HG02884 (cell line): ENCODE measurements at regions not wholly inside any gene's neighbourhood (a gene's known extent, or its start where the extent isn't known, plus 50 kb on each side); places are given as distances from the start of the nearest gene placed in this dataset.

Source experiments
- ATAC-seq: cut with Tn5 transposase; IDR thresholded peaks from one replicate; pipeline ENCODE4 v1.9.1; 2021; ENCODE audit warnings: mild to moderate bottlenecking, moderate library complexity; ENCODE audit not compliant: unreplicated experiment

DNA sequence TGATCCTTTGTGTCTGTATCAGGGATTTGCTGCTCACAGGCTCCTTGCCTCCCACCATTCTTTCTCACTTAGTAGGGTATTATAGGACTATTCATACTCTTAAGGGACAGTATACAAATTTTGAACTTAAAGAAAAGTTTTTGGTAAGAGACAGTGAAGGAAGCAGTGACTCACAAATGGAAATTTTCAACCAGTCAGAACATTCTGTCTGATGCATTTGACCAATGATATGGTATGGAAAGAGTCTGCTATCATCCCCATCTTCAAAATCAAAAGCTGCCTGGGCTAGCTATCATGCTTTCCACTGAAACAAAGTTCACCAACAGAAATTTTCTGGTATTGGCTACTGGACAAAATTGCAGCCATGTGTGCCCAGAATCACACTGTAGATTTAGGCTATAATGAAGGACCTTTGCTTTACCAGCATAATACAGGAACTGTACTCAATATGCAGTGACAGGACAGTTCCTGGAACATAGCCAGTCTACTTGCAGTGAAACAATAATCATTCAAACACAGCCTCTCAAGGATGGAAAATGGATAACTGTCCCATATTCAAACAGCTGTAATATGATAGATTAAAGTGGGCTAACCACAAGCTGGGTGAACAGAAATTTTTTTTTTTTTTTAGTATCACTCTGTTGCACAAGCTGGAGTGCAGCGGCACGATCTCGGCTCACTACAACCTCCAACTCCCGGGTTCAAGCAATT lies 109.0 kb upstream of the ACSL4 start:
- no peak for ATAC-seq

GRCh38 chrX:109842611-109843010 lies 109.6 kb upstream of the ACSL4 start:
- no peak for ATAC-seq

- peak; percentile 64 for ATAC-seq
Observed at GRCh38 chrX:109843963-109844751, 111.1 kb upstream of the ACSL4 start.

DNA sequence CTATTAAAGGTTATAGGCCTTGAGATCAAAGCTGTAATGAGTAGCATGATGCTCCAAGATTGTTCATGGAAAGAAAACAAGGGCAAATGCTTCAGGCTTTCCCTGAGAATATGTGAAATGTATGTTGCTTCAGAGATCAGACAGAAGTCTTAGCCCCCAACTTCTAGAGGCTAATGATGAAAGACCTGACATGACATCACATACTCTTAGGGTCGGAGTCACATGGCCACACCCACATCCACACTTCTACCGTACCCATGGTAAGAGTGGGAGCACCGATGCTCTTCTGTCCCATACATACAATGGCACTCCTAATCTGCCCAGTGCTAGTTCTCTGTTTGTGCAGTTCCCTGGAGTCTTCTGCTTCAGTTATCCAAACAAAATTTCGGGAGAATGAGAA lies 111.9 kb upstream of the ACSL4 start:
- no peak for ATAC-seq

- no peak for ATAC-seq
Observed at GRCh38 chrX:109845996-109846395, 112.9 kb upstream of the ACSL4 start.

DNA sequence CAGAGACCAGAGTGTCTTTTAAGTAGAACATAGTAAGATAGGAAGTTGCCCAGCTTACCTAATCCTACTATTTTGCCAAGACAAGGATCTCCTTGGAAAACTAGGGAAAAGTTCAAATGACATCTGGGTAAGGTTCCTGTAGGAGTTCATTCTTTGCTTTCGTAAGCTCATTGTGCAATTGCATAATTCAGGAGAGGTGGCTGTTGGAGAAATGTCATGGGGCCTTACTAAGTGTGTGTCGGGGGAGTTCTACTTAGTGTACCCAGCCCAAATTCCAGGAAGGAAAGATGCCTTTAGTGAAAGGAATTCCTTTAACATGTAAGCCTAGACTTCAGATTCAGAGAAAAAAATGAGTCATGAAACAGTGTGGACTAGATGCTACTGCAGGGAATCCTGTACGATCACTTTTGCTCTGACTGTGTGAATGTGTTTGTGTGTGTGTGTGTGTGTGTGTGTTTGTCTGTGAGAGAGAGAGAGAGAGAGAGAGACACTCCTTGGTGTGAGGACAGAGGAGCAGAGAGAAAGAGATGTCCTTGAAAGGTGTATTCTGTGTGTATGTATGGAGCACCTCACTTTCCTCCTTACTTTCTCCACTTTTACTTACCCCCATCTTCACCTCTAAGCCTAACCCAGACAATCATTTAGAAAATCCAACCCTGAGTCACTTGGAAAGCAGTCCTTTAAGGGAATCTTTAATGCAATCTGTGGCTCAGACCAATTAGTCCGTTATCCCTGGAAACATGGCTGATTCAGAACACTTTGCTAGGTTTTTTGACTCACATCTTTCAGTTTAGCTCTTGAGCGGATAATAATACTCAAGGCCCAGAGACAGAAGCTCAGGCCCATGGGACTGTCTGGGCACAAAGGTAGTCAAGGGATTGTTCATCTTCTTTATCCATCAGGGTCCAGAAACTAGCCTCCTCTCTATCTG lies 114.5 kb upstream of the ACSL4 start:
- no peak for ATAC-seq

DNA sequence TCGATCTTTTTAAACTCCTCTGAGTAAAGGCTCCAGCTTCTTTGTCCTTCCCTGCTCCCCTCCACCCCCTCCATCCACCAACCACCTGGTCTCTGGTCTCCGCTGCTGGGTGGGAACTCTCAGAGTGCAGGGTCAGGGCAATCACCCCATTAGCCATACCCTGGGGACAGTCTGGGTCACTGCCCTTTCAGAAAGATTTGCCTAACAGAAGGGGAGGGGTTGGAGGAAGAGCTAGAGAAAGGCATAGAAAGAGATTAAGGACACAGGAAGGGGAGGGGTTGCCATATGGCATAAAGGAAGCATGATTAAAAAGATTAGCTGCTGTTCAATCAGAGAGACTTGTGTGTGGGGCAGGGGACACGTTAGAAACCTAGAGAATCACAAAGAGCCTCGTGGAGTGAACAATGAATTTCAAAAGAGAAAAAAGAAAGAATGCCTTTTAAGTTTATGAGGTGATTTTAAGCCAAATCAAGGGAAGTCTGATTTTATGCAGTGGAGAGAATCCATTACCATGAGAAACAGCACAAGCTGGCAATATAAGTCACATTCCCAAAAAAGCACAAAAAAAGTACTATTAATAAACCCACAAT lies 115.5 kb upstream of the ACSL4 start:
- ATAC-seq: no peak

- no peak for ATAC-seq
Observed at GRCh38 chrX:109854096-109854495, 121.0 kb upstream of the ACSL4 start.

DNA sequence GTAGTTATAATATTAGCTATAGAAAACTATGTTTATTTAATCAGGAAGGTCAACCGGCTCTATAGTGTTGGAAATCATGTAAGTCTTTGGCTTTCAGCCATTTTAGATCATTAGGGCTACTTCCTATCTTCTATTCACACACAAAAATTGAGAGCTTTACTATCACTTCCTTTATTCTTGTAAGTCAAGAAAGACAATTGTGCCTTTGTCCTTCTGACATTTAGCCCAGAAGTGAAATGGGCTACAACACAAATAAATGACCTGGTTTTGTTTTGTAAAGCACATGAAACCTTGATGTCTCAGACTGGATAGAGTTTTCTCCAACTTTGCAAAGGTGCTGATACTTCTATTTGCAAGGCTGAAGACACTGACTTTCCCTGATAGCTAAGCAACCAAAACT lies 122.4 kb upstream of the ACSL4 start:
- no peak for ATAC-seq

- ATAC-seq: no peak
Observed at GRCh38 chrX:109856974-109857373, 123.9 kb upstream of the ACSL4 start.

DNA sequence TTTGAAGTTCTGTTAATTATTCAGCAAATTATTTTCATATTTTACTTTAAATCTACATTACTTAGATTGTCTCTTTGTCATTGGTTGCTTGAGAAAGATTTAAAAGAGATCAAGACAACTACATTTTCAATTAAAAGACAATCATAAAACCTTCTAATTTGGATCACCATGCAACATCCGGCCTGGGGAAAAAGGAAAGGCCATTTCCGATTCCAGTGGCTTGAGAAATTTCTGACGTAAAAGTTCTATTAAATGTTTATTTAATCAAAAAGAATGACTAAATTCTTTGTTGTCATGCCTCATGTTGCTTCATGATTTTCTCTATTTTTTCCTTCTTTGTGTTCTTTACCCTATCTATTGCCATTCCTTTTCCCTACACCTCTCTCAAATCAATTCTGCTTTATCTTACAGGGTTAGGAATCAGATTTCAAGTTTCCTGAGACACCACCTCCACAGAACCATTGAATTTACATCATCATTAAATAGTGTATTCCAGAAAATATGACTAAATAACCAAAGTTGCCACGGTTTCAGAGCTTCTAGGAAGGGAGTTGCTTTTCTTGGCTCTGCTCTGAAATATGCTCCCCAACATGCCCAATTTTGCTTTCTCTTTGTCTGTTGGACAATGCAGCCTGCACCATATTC lies 124.6 kb upstream of the ACSL4 start:
- ATAC-seq: no peak

GRCh38 chrX:109858602-109859341 lies 125.7 kb upstream of the ACSL4 start:
- ATAC-seq: no peak

GRCh38 chrX:109859651-109860050 lies 126.6 kb upstream of the ACSL4 start:
- no peak for ATAC-seq

- ATAC-seq: no peak
Observed at GRCh38 chrX:109862433-109862832, 129.4 kb upstream of the ACSL4 start.

GRCh38 chrX:109863811-109864210 lies 130.8 kb upstream of the ACSL4 start:
- ATAC-seq: no peak

DNA sequence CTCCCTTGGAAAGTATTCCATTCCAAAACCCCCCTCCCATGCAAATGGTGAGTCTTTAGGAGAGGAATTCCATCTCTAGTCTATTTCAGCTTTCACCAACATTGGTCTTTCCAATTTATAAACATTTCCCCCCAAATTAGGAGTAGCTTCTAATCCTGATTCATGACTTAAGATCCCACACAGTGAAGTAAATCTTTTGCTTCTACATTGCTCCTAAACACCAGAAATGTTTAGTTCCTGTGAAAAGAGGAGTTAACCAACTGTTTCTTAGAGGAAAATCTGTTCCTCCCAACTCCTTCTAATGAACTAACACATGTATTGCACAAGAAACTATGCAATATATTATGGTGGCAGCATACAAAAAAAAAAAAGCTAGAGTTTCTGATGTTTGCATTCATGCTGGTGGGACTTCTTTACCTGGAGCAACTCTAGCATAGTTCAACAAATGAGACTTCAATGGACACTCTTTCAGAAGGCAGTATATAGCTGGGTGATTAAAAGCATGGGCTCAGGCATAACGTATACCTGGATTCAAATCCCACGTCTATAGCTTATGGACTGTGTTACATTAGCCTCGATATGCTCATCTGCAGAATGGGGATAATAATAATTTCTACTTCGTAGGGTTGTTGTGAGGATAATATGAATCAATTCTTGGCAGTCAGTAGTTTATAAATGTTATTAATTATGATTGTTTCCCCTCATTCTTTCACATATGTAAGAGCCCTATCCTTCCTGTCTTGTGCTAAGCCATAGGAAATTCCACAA lies 131.6 kb upstream of the TMEM164 start:
- no peak for ATAC-seq

- ATAC-seq: no peak
Observed at GRCh38 chrX:109872021-109872732, 130.7 kb upstream of the TMEM164 start.

DNA sequence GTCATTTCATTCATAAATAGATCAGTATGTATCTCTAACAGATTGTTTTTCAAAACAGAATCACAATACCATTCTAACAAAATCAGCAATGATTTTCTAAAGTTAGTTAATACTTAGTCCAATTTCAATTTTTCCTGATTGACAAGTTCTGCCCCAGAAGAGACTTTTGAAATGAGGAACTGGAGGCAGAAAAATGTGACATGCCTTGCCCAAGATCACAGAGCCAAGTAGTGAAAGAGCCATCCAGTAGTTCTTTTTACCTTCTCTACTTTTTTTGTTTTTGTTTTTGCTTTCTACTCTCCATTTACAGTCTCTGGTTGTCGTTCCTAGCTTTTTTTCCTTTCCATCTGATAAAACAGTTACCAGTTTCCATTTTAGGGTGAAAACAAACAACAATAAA lies 129.3 kb upstream of the TMEM164 start:
- no peak for ATAC-seq
